ENCODE measurements at regions not wholly inside any gene's neighbourhood (a gene's known extent, or its start where the extent isn't known, plus 50 kb on each side); places are given as distances from the start of the nearest gene placed in this dataset.

DNA sequence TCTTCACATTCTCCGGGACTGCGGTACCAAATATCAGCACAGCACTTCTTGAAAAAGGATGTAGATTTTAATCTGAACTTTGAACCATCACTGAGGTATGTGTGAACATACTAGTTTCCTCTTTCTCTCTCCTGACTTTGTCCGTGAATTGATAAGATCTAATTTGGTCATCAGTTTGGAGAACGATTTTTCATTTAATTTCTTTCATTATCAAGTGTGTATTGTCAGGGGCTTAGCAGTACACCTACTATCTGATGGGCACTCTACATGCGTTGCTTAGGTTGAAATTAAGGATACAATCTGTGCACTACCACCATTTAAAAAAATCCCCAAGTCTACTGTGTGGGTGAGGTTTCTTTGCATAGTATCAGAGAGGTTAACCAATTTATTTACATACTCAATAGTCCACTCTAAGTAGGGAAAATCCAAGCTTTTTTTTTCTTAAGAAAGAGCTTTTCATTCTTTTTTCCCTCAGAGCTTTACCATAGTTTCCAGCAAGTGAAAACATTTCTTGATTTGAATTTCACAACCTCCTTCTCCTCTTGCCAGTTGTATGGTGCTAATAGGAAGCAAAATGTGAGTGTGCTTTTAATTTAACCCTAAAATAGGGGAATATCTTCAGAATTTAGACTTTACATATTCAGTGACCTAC is 105.4 kb upstream of the ESR1 start:
- no peak for DNase-seq

DNA sequence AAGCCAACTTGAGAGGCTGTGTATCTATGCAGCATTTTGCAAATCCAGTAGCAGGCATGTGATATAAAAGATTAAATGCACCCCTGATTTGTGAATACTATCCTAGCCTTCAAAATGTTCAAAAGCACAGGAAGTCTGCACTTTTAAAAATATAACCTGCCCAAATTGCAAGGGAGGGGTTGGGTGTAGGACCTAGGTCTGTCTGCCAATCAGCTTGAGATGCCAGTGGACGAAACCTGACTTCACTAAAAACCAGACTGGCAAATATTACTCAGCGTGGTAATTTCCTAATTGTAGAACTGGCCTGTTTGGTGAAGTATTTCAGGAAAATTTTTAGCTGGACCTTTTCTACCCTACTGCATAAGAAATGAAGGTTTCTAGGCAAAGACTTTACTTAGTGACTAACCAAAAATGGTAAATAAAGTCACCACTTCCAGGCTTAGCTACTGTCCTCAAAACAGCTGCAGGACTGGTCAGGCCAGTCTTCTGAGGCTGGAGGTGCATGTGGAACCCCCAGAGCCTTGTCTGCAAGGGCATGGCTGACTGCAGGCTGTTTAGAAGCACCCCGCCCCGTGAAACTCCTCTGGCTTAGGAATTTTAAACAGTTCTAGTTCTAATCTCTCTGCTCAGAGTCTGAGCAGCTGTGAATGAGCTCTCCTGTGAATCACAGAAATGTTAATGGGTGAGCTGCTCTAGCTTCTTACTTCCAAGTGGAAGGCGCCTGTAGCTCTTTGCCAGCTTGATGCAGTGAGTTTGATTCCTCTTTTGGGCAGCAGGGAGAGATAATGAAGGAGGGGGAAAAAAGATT is 104.4 kb upstream of the ESR1 start:
- DNase-seq, result no peak

DNA sequence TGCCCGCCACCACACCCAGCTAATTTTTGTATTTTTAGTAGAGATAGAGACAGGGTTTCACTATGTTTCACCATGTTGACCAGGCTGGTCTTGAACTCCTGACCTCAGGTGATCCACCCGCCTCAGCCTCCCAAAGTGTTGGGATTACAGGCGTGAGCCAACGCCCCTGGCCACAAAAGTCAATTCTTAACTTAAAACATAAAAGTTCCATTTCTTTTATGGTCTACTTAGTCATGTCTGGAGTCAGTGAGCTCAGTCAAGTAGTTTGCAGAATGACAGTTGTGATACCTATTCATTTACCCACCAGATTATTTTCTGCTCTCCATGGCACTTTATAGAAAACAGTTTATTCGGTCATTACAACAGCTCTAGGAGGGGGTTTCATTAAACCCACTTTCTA is 103.1 kb upstream of the ESR1 start:
- DNase-seq, result peak; percentile 70

DNA sequence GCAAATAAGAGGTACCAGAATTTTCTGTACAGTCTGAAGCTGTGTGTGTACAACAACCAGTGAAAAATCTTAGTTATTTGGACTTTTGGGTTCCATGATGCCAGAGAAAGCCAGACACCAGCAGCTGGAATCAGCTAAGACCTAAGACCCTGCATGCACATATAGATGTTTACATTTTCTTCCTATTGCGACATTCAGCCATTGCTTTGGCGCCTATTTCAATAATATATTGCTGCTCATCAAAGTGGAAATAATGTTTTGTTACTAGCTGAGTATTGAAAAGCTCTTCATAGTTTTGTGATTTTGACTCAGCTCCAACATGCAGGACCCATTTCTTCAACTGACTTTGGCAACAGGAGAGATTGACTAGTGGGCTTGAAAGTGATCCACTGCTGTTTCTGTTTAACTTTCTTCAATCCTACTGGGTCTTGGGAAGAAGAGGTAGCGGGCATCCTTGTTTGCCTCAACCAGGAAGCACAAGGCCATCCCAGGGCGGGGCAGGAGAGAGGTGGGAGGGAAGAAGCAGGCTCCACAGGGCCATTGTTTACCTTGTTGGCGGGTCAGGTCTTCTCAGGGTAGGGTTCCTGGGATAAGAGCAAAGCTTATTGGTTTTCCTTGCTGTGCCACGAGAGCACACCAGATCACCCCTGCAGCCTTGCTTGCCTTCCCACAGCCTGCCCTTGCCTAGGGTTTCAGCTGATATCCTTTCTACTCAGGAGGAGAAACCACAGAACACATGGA is 101.3 kb upstream of the ESR1 start:
- DNase-seq, result no peak

DNA sequence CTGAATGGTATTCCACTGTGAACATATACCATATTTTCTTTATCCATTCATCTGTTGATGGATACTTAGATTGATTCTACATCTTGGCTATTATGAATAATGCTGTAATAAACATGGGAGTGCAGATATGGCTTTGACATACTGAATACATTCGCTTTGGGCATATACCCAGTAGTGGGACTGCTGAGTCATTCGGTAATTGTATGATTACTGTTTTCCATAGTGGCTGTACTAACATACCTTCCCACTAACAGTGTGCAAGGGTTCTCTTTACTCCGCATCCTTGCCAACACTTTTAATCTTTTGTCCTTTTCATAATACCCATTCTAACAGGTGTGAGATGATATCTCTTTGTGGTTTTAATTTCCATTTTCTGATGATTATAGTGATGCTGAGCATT is 98.2 kb upstream of the ESR1 start:
- DNase-seq, result no peak

DNA sequence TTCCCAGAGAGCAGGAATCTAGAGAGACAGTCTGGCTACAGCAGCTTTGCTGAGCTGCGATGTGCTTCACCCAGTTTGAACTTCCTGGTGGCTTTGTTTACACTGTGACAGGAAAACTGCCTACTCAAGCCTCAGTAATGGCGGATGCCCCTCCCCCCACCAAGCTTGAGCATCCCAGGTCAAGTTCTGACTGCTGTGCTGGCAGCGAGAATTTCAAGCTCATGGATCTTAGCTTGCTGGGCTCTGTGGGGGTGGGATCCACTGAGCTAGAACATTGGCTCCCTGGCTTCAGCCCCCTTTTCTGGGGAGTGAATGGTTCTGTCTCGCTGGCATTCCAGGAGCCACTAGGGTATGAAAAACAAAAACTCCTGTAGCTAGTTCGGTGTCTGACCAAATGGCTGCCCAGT is 91.0 kb upstream of the ESR1 start:
- peak; percentile 11 for DNase-seq

DNA sequence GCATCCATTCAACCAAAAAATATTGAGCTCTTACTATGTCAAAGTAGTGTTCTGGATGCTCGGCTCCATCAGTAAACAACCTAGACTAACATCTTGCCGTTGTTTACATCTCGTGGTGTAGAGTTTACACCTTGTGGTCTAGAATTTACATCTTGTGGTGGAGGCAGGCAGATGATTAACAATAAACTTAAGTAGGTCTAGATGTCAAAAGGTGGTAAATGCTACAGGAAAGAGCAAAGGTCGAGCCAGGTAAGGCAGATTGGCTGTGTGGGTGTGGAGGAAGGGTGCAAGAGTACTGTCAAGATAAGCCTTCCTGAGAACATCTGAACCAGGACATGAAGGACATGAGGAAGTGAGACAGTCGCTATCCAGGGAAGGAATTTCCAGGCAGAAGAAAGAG is 88.4 kb upstream of the ESR1 start:
- DNase-seq, result no peak

DNA sequence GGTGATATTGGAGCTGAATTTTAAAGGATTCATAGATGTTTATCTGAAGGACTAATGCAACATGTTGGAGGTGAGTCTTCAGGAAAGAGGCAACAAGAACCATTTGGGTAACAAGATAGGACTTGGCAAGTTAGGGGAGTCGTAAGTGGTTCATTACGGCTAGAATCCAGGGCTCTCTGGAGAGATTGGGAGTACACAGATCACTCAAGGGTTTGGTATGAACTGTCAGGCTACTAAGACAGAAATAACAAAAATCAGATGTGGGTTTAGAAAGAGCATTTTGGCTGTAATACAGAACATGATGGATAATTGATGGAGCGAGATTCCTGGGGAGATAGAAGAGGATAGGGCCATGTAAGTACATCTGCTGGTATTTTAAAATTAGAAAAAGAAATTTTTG is 86.3 kb upstream of the ESR1 start:
- DNase-seq, result no peak

DNA sequence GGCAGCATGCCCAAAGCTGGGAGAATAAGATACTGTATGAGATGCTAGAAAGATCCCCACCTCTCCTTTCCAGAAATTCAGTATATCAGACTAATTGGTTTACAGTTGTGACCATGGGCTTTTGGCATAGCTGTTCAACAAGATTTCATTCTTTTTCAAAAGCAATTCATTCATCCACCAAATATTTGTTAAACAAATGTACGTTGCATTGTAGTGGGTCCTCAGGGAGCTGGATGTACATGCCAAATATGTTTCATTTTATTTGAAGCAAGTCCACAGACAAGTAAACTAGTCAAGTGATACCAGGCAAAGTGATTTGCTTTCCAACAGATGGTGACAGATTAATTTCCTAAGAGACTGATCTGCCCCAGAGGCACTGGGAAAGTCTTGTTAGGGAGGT is 85.8 kb upstream of the ESR1 start:
- no peak for DNase-seq

DNA sequence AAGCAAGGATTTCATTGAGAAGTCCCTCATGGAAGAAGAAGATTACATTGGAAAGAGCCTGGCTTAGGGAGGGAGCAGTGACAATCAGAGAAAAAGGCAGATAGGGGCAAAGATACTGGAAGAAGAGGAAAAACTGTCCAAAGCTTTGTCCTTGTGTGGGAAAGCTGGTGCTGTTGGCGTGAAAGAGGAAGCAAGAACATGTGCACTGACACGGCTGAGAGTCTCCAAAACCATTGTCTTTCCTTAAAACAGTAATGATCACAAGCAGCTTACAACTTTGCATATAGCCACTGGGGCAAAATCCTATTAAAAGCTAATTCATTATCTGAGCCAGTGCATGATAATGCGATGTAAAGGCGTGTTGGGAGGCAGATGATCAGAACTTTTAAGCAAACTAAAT is 85.1 kb upstream of the ESR1 start:
- no peak for DNase-seq

DNA sequence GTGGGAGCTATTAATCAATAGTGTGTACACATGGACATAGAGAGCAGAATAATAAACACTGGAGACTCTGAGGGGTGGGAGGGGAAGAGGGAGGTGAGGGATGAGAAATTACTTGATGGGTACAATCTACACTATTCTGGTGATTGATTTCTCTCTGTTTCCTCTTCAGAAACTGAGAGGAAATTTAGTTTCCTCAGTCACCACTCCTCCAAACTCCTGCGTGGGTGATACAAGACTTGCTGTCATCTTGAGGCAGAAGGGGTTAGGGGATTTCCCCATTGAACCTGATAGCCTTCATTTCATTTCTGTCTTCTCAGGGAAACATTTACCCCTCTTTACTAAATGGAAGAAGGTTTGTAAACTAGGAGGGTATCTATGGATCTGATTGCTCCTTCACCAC is 84.3 kb upstream of the ESR1 start:
- DNase-seq, result peak; percentile 71

DNA sequence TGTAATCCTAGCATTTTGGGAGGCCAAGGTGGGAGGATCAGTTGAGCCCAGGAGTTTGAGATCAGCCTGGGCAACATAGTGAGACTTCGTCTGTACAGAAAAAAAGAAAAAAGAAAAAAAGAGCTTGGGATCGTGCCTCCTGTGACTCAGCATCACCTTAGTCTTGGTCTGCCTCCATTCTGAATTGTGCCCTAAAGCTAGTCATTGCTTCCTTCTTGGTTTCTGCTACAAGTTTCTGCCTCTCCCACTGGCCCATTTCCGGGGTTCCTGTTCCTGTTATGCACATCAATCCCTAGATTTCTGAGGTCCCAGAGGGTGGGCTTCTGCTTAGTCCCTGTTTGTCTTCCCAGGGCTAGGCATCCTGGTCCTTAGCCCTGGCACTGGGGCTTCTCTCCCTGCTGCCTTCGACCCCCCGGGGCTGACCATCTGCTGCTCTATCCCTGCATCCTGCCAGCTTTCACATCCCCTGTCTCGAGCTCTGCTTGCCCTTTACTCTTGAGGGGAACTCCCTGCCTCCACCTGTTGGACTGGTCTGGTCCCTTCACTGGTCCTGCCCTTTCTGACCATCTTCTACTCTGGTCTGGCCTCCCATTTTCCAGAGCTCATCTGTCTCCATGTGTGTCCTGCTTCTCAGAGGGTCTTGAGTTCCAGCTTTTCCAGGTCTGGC is 77.5 kb upstream of the ESR1 start:
- no peak for DNase-seq

DNA sequence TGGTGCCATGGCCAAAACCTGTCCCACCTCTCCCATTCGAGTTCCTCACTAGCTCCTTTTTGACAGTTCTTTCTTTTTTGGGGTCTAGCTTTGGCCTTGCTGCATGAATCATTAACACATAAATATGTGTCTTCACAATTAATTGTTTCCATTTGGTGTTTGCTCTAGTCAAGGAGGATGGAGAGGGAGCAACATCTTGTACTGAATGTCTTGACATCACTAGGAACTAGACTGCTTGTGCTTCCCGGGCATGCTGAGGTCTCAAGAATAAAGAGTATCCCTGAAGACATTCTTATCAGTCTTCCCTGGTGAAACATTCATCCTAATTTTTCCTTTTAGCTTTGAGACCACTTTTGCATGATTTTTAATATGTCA is 77.0 kb upstream of the ESR1 start:
- DNase-seq, result no peak

DNA sequence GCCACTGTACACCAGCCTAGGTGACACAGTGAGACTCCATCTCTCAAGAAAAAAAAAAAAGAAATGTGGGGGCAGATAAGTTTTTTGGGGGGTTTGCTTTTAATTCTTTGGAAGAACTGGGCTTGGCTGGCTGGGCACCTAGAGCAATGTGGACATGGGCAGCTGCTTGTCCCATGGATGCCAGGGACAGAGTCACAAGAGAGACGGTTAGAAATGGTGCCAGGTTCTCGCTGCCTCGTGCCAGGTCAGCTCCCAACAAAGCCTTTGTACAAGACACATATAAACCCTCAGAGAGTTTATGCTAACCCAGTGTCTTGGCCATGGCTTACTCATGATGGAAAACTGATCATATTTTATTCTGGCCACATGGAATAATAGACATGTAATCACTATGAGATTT is 76.2 kb upstream of the ESR1 start:
- DNase-seq, result no peak

DNA sequence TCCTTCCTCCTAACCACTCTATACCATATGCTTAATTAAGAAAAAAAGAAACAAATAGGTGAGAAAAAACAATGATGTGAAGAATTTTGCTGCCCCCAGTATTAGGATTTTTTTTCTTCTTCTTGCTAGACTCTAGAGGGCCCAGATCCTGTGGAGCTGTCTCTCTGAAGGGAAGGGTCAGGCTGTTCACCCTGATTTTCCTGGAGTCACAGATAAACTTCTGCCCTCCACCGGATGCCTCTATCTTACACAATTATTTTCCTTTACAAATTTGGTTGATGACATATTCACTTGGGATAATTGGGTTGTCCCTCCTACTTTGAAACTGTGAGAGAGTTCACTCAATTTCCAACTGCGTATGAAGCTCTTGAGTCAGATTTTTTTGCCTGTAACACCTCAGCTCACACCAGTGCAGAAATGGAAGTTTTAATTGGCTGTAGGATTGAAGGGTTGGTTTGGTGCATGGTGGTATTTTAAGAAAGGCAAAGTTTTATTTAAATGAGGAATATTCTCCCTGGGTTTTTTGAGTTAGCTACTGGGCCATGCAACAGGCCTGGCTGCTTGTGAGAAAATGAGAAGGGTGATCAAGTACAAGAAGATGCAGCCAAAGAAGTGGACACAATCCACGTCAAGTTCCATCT is 73.7 kb upstream of the ESR1 start:
- DNase-seq, result no peak

DNA sequence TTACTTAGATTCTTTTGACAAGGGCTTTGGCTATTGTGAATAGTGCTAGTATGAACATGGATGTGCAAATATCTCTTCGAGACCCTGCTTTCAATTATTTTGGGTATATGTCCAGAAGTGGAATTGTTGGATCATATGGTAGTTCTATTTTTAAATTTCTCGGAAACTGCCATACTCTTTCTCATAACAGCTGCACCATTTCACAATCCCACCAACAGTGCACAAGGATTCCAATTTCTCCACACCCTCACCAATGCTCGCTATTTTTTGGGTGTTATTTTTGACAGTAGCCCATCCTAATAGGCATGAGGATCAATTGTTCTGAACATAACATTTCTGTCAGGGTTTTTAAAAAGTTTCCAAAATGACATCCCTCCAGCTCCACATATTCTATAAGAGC is 69.2 kb upstream of the ESR1 start:
- no peak for DNase-seq

DNA sequence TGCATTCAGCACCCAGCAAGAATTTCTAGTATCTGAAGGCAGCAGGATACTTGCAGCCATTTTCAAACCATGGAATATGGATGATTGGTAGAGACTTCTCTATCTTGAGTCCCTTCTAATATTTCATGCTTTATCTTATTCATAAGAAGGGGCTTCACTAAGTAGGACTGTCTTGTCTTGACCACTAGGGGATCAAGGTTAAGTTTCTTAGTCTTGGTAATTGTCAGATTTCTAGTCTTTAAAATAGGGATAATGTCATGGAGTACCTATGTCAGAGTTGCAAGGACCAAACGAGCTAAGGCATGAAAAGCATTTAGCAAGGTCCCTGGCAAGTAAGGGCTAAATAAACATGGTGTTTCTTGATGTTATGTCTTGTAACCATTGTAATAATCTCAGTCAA is 68.5 kb upstream of the ESR1 start:
- no peak for DNase-seq

DNA sequence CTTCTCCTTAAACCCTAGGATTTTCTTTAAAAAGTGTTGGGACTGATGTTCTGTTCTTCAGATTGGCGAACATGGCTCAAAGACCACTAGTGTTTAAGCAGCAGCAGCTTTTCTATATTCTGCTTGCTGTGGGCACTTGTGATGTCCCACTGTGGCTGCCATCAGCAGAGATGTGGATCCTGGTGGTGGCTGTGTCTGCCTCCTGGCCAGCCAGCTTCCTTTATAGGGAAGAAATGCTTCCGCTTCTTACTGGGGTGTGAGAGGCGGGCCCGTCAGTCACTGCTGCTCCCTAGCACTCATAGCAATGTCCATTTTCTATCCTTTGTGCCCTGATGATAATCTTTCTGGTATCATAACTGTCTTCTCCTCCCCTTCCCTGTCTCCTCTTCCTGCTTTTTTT is 66.7 kb upstream of the ESR1 start:
- no peak for DNase-seq

DNA sequence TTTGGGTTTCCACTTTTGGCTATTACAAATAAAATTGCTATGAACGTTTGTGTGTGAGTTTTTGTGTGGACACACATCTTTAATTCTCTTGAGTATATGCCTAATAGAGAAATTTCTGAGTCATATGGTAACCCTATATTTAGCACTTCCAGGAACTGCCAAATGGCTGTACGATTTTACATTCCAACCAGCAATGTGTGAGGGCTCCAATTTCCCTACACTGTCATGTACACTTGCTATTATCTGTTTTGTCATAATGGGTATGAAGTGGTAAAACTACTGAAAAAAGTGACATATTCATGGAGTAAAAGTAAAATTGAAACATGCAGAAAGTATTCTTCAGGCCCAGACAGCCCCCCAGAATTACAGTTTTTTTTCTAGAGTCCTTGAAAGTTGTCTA is 59.6 kb upstream of the ESR1 start:
- DNase-seq, result no peak

DNA sequence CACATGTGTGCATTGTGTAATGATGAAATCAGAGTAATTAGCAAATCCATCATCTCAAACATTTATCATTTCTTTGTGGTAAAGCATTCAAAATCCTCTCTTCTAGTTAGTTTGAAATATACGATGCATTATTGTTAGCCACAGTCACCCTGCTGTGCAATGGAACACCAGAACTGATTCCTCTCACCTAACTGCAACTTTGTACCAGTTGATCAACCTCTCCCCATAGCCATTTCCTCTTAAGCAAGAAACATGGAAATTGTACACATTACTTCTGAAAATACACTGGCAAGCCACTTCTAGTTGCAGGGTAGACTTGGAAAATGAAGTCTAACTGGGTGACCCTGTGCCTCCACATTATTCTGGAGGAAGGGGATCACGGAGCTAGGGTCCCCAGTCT is 58.1 kb upstream of the ESR1 start:
- DNase-seq, result no peak

DNA sequence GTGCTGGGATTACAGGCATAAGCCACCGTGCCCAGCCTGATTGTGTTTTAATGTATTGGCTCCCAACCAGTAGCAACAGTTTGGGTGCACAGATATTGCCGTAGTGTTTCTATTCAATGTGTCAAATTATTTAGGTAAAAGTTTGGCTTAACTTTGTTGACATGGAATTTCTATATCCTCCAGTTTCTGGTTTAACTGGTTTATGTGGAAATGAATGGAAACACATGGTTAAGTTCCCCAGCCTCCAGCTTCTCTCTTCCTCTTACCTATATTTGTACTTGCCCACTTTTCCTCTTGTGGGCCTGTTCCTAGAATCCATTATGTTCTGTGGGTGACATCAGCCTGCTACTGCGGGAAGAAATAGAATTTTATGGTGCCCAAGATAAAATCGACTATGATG is 53.9 kb upstream of the ESR1 start:
- DNase-seq, result no peak

DNA sequence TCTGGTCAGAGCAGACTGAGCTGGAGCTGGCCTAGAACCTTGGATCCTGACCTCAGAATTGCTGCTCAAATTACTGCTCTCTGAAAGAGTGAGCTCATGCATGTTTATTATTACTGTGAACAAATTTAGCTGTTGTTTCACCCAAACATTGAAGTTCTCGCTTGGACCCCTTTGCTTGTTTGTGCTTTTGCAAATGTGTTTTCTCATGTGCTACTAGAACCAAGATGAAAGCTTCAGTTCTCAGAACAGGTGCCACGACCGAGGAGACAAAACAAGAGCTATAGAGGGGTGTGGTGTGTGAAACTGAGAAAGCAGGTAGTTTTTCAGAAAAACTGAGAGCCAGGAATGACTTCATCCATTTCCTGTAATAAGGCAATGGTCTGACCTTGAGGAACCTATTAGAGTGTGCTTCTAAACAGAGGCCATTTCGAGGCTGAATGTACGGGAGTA is 50.0 kb upstream of the ESR1 start:
- DNase-seq, result peak; percentile 49
